ENCODE measurements at regions not wholly inside any gene's neighbourhood (a gene's known extent, or its start where the extent isn't known, plus 50 kb on each side); places are given as distances from the start of the nearest gene placed in this dataset.
"Not testable (repeated sequence)": the region's sequence is repeated elsewhere in the genome, so short reads cannot be mapped to it uniquely, and the experiment has no call there.

DNA sequence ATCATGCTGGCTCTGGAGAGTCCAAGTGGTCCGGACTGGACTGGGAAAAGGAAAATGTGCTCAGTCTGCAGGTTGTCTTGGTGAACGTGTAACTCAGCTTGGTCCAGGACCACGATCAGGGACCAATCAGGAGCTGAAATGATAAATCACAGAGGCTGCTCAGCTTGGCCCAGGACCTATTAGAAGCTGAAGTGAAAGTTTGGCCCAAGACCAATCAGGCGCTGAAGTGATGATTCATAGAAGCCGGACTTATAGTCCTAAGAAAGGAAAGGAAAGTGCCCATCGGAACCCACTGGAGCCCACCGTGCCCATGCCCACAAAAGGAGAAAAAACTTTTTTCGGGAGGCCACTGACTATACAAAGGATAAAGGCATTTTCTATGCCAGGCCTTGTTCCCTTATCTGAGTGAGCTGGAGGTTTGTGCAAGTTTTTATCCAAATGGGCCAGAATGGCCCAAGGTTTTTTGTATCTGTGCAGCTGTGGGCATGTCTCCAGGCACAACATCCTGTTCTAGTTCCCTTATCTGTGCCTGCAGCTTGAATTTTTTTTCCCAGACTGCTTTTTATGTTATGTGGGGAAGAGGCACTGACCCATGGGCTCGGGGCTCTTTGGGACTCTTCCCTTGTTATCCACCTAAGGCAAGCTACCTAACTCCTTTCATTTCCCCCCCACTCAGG, 194.4 kb downstream of the FAM133A start:
- DNase-seq = no peak

DNA sequence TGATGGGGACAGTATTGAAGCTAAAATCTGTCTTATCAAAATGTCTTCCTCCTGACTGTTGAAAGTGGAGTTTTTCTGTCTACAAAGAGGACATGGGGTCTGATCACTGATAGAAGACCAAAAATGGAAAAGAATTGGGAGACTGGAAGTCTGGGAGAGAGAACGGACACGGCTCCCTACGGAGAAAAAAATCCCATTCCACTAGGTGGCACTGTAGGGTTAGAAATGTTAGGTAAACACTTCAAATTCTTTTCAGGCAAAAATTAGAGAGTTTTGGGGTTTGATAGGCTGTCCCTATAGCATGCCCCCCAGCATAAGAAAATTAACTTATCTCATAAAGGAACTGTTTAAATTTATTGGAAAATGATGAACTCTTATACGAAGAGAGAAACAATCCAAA, 200.5 kb downstream of the FAM133A start:
- DNase-seq = no peak

DNA sequence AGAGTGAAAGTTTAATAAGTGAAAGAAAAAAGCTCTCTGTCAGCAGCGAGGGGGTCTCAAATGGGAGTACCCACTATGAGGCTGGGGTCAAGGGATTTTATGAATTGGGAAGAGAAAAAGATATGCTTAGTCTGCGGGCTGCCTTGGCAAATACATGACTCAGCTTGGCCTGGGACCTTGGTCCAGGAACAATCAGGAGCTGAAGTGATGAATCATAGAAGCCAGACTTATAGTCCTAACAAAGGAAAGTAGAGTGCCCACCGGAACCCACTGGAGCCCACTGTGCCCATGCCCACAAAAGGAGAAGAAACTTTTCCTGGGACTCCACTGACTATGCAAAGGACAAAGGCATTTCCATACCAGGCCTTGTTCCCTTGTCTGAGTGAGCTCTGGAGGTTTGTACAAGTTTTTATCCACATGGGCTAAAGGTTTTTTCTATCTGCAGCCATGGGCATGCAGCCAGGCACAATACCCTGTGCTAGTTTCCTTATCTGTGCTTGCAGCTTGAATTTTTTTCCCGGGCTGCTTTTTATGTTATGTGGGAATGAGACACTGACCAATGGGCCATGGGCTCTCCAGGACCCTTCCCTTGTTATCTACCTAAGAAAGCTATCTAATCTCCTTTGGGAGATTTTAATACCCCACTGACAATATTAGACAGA, 201.7 kb downstream of the FAM133A start:
- no peak for DNase-seq

DNA sequence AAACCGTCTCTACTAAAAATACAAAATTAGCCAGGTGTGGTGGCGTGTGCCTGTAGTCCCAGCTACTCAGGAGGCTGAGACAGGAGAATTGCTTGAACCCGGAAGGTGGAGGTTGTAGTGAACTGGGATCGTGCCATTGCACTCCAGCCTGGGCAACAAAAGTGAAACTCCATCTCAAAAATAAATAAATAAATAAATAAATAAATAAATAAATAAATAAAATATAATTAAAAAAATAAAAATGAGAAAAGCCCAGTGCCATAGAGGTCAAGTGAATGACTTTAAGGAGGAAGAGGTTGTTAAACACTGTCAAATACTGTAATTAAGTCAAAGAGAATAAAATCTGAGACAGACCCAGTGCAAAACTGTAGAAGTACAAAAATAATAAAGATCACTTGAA, 247.0 kb downstream of the FAM133A start:
- not testable (repeated sequence) for DNase-seq

DNA sequence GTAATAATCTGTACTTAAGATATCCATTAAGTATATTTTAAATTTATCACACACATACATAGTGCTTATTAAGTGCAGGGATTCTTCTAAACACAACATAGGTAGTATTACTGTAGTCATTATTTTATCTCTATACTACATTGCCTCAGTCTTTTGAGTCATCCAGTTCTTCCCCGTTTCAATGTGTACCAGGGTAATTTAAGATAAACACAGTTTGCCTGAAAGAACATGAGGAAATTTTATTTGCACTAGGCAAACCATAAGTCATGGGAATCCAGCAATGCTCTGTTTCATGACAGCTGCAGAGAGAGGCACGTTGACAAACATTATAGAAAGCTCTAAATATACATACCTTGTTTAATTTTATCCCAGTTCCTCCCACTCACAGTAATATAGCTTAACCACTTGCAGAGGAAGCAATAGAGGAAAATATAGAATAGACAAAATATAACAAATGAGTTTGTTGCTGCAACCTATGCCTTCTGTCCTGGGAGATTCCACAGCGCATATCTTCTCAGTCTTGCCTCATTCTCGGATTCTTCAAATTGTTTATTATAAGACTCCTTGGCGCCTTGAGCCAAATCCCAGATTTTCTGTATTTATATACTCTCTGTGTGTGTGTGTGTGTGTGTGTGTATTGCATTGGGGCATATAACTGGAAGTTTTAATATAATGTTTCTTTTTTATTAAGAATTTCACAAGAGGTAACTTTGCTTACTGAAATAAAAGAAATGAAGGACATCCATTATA, 258.6 kb downstream of the FAM133A start:
- DNase-seq = peak; percentile 13

DNA sequence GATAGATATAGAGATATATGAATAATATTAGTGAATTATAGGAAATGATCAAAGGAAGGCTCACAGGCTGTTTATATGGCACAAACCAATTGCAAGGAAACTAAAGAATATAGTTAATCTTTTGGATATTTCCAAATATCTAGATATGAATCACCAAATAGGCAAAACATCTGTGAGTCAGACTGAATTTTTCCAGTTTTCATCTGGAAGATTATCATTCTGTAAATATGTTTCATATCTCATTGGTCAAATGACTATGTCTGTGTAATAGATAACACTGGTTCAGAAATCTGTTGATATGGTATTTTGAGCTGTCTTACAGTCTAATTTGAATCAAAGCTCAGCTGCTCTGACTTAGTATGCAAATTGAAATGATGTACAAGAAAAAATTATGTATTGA, 303.6 kb downstream of the FAM133A start:
- no peak for DNase-seq

DNA sequence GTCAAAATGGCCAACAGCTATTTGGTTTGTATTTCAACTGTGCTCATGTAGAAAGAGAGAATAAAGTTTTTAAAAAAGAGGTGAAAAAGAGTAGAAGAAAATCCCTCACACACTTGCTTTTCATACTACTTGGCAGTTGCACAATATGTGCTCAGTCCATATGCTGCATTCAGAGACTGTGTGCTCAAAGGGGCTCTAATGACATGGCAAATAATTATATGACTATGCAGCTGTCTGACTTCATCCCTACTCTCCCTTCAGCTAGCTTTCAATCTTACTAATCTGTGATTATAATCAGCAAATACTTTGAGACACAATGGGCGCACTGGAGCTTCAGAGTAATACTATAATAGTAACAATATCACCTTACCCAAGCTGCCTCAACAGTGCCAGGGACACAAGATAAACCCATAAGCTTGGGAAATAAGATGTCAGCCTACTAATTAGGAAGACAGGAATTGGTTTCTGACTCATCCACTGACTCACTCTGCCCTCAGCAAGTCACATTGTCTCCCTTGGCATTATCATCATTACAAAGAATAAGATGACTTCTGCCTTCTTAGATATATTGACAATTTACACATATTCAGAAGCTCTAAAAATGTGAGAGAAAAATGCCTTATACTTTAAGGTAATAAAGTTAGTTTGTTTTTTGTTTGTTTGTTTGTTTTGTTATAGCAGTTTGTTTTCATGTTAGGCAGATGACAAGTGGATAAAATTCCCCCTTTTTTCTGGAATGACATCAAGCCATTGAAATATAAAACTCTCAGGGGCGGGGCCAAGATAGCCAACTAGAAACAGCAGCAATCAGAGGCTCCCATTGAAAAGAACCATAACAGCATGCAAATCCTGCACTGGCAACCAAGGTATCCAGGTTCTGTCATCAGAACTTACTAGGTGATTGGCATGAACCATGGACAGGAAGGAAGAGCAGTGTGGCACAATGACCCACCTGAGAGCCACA, 311.6 kb downstream of the FAM133A start:
- DNase-seq = no peak
